ENCODE measurements at regions not wholly inside any gene's neighbourhood (a gene's known extent, or its start where the extent isn't known, plus 50 kb on each side); places are given as distances from the start of the nearest gene placed in this dataset.

- Histone ChIP-seq H3K9ac (ENCODE audit: low read depth, low read length) (no peak overlapping the region), H3K4me1 (ENCODE audit: insufficient read depth, low read length) (no peaks in the 10 kb centered on the region), H3K4me3 (ENCODE audit: low read depth in 1 of 2, low read length in 2 of 2) (no peak overlapping the region), H3K4me2 (ENCODE audit: insufficient read depth, low read length) (no peak overlapping the region), H3K27ac (ENCODE audit: low read length) (no peak overlapping the region), H3K9me3 (ENCODE audit: insufficient read depth, low read length, severe bottlenecking) (no peaks in the 10 kb centered on the region), H3K79me2 (ENCODE audit: insufficient read depth, low read length) (no peaks in the 10 kb centered on the region), H3K27me3 (ENCODE audit: insufficient read depth, low read length, poor library complexity) (no peaks in the 10 kb centered on the region), H4K20me1 (ENCODE audit: insufficient read depth, low read length) (no peaks in the 10 kb centered on the region), H3K36me3 (ENCODE audit: insufficient read depth, low read length) (no peaks in the 10 kb centered on the region), H2AFZ (ENCODE audit: low read depth, low read length) (no peak overlapping the region)
- no peak for DNase-seq
- ATAC-seq (ENCODE audit: insufficient read depth, low read depth), result no peak
- TF ChIP-seq EZH2 (IDR thresholded peaks at IDR 0.05; ENCODE audit: borderline replicate concordance, low read depth, low read length, severe bottlenecking) (no peak), CTCF (IDR thresholded peaks at IDR 0.05; ENCODE audit: borderline replicate concordance, extremely low read depth, low read length, poor library complexity, severe bottlenecking) (no peak)
Measured at GRCh38 chr7:119660080-119660479, 612.9 kb upstream of the KCND2 start.

GRCh38 chr7:119664601-119665000, 608.4 kb upstream of the KCND2 start:
- no peaks in the 10 kb centered on the region for H3K4me1 ChIP-seq (ENCODE audit: insufficient read depth, low read length)
- H3K4me2 ChIP-seq (ENCODE audit: insufficient read depth, low read length), result no peak overlapping the region
- no peaks in the 10 kb centered on the region for H3K36me3 ChIP-seq (ENCODE audit: insufficient read depth, low read length)
- H4K20me1 ChIP-seq (ENCODE audit: insufficient read depth, low read length), result no peaks in the 10 kb centered on the region
- H3K27ac ChIP-seq (ENCODE audit: low read length), result no peak overlapping the region
- no peak overlapping the region for H2AFZ ChIP-seq (ENCODE audit: low read depth, low read length)
- DNase-seq, result no peak
- no peak overlapping the region for H3K9ac ChIP-seq (ENCODE audit: low read depth, low read length)
- no peaks in the 10 kb centered on the region for H3K9me3 ChIP-seq (ENCODE audit: insufficient read depth, low read length, severe bottlenecking)
- ATAC-seq (ENCODE audit: insufficient read depth, low read depth), result no peak
- H3K79me2 ChIP-seq (ENCODE audit: insufficient read depth, low read length), result no peaks in the 10 kb centered on the region
- no peak overlapping the region for H3K4me3 ChIP-seq (ENCODE audit: low read depth in 1 of 2, low read length in 2 of 2)
- no peaks in the 10 kb centered on the region for H3K27me3 ChIP-seq (ENCODE audit: insufficient read depth, low read length, poor library complexity)
- TF ChIP-seq EZH2 (IDR thresholded peaks at IDR 0.05; ENCODE audit: borderline replicate concordance, low read depth, low read length, severe bottlenecking) (no peak), CTCF (IDR thresholded peaks at IDR 0.05; ENCODE audit: borderline replicate concordance, extremely low read depth, low read length, poor library complexity, severe bottlenecking) (no peak)

- H3K9me3 ChIP-seq (ENCODE audit: insufficient read depth, low read length, severe bottlenecking), result no peaks in the 10 kb centered on the region
- H3K27me3 ChIP-seq (ENCODE audit: insufficient read depth, low read length, poor library complexity), result no peaks in the 10 kb centered on the region
- ATAC-seq (ENCODE audit: insufficient read depth, low read depth) (no peak), DNase-seq (no peak)
- no peak overlapping the region for H3K4me3 ChIP-seq (ENCODE audit: low read depth in 1 of 2, low read length in 2 of 2)
- no peak overlapping the region for H3K4me2 ChIP-seq (ENCODE audit: insufficient read depth, low read length)
- no peak overlapping the region for H3K9ac ChIP-seq (ENCODE audit: low read depth, low read length)
- H3K4me1 ChIP-seq (ENCODE audit: insufficient read depth, low read length), result no peaks in the 10 kb centered on the region
- no peak overlapping the region for H3K27ac ChIP-seq (ENCODE audit: low read length)
- H4K20me1 ChIP-seq (ENCODE audit: insufficient read depth, low read length), result no peaks in the 10 kb centered on the region
- no peak overlapping the region for H2AFZ ChIP-seq (ENCODE audit: low read depth, low read length)
- no peaks in the 10 kb centered on the region for H3K79me2 ChIP-seq (ENCODE audit: insufficient read depth, low read length)
- TF ChIP-seq CTCF (IDR thresholded peaks at IDR 0.05; ENCODE audit: borderline replicate concordance, extremely low read depth, low read length, poor library complexity, severe bottlenecking), result no peak
- TF ChIP-seq EZH2 (IDR thresholded peaks at IDR 0.05; ENCODE audit: borderline replicate concordance, low read depth, low read length, severe bottlenecking), result no peak
- no peaks in the 10 kb centered on the region for H3K36me3 ChIP-seq (ENCODE audit: insufficient read depth, low read length)
Measured at GRCh38 chr7:119665796-119666195, 607.2 kb upstream of the KCND2 start.

GRCh38 chr7:119681336-119681735, 591.6 kb upstream of the KCND2 start:
- Histone ChIP-seq H3K9ac (ENCODE audit: low read depth, low read length) (no peak overlapping the region), H3K36me3 (ENCODE audit: insufficient read depth, low read length) (no peaks in the 10 kb centered on the region), H3K27me3 (ENCODE audit: insufficient read depth, low read length, poor library complexity) (no peaks in the 10 kb centered on the region), H3K4me3 (ENCODE audit: low read depth in 1 of 2, low read length in 2 of 2) (no peak overlapping the region), H3K79me2 (ENCODE audit: insufficient read depth, low read length) (no peaks in the 10 kb centered on the region), H3K27ac (ENCODE audit: low read length) (no peak overlapping the region), H3K4me2 (ENCODE audit: insufficient read depth, low read length) (no peak overlapping the region), H3K9me3 (ENCODE audit: insufficient read depth, low read length, severe bottlenecking) (no peaks in the 10 kb centered on the region), H4K20me1 (ENCODE audit: insufficient read depth, low read length) (no peaks in the 10 kb centered on the region), H2AFZ (ENCODE audit: low read depth, low read length) (no peak overlapping the region), H3K4me1 (ENCODE audit: insufficient read depth, low read length) (no peaks in the 10 kb centered on the region)
- ATAC-seq (ENCODE audit: insufficient read depth, low read depth) (no peak), DNase-seq (no peak)
- TF ChIP-seq EZH2 (IDR thresholded peaks at IDR 0.05; ENCODE audit: borderline replicate concordance, low read depth, low read length, severe bottlenecking) (no peak), CTCF (IDR thresholded peaks at IDR 0.05; ENCODE audit: borderline replicate concordance, extremely low read depth, low read length, poor library complexity, severe bottlenecking) (no peak)

All from DND-41 (cell line).